GM21528 (cell line): ENCODE measurements at regions not wholly inside any gene's neighbourhood (a gene's known extent, or its start where the extent isn't known, plus 50 kb on each side); places are given as distances from the start of the nearest gene placed in this dataset.
"Not testable (repeated sequence)": the region's sequence is repeated elsewhere in the genome, so short reads cannot be mapped to it uniquely, and the experiment has no call there.

Experiments
- ATAC-seq: cut with Tn5 transposase; IDR thresholded peaks from one replicate; pipeline ENCODE4 v1.9.1; 2021; ENCODE audit warnings: mild to moderate bottlenecking, moderate library complexity; ENCODE audit not compliant: unreplicated experiment, low FRiP score

DNA sequence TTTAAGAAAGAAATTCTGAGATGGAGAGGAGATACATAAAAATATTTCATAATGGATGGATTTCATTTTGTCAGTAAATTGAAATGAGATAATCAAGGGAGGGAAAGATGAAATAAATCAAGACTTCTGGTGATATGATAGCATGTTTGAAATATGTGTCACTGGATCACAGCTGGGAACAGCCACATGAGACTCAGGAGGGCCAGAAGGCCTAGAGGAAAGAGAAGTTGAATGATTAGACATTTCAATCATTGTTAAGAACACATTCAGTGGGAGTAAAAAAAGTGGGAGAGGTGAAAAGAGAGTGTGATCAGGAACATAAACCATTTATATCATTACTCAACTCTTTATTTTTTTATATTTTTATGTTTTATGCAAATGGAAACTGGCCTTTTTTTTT is 933.4 kb downstream of the KCNJ2 start:
- no peak for ATAC-seq

DNA sequence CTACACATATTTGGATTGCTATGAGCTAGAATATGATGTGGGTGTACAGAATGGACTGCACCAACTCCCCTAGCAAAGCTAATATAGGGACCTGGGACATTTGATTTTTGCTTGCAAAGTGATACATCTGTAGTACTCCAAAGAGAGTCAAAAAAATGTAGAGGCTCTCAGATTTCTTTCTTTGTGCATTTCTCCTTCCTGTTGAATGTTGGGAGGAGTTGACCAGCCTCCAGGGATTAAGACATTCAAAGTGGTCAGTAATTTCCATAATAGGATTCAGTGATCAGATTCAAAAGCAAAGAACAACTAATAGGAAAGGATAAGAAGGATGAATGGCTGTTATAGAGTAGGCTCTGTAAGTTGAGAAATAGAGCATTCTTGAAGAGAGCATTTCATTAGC is 934.9 kb downstream of the KCNJ2 start:
- no peak for ATAC-seq

DNA sequence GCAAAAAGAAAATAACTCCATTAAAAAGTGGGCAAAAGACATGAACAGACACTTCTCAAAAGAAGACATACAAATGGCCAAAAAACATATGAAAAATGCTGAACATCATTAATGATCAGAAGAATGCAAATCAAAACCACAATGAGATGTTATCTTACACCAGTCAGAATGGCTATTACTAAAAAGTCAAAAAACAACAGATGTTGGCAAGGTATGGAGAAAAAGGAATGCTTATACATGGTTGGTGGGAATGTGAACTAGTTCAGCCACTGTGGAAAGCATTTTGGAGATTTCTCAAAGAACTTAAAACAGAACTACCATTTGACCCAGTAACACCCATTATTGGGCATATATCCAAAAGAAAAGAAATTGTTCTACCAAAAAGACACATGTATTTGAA is 936.7 kb downstream of the KCNJ2 start:
- not testable (repeated sequence) for ATAC-seq

DNA sequence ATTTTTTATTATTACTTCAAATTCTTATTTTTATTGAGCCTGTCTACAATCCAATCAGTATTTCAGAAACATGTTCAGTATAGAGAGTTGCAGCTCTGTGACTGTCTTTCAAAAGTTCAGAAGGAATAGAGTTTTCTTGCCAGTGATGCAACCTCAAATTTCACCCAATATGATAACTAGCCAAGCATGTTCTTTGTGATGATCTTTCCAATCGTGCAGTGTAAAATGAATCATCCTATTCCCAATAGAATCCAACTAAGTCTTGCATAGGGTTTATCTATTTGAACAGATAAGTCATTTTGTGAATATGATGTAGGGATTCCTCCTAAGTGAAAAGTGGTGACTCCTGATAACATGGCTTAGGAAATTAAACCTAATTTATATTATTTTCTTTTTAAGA is 937.8 kb downstream of the KCNJ2 start:
- no peak for ATAC-seq

DNA sequence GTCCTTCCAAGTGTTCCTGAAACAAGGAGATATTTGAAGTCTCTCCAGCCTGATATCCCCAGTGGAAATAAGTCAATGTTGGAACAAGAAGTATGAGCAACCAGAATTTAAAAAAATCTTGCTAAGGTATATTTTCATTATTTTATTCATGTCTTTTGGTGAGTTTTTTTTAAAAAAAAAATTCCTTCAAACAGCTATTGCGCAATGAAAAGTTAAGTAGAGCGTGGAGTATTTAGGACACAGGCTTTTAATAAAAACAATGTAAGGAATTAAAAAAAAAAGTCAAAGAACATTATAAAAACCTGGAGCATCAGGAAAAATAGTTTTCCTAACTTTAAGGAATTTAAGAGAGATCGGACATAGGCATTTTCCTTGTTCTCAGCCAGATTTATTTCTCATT is 940.4 kb downstream of the KCNJ2 start:
- no peak for ATAC-seq

DNA sequence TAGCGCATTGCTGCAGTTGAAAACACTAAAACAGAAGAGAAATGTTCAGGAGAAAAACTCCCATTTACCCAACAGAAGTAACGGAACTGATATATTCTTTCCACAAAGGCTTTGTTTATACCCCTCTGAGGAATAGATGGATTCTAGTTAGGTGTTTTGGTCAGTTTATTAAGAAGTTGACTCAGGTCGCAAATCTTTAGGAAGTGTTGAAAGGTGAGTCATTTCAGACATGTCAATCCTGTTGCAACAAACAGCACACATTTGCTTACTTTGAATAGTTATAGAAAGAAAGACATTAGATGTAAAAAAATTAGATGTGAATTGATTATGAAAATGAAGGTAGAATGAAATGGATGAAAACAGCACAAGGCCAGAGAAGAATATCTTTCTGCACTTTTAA is 941.0 kb downstream of the KCNJ2 start:
- no peak for ATAC-seq

DNA sequence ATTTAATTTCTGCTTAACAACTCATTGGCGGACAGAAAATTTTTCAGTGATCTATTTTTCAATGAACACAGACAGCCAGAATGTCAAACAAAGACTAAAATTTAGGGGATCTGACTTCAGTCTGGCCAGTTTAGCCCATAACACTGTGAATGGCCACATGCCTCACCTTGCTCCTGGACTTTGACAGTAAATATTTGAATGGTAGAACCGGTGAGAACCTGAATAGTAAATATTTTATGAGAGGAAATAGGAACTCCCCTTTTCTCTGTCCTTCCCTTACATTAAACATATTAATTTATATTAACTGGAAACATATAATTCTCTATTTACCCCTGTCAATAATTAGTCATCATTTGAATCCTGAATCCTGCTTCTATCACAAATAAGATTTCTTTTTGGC is 942.1 kb downstream of the KCNJ2 start:
- no peak for ATAC-seq

DNA sequence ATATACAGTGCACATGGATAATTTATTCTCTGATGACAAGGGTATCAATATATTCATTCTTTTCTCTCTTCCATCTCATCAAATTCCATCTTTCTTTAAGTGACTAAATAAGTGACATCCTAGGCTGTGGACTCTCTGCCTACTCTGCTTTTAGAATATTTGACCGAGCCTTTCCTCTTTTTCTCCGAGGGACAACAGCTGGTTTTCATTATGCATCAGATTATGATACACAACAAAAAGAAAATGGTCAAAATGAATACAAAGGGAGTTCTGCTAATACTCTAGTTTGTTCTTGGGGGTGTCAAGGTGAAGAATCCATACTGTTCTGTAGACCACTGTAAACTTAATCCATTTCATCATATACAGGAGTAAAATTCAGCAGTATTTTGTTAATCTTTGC is 942.6 kb downstream of the KCNJ2 start:
- ATAC-seq, result no peak

DNA sequence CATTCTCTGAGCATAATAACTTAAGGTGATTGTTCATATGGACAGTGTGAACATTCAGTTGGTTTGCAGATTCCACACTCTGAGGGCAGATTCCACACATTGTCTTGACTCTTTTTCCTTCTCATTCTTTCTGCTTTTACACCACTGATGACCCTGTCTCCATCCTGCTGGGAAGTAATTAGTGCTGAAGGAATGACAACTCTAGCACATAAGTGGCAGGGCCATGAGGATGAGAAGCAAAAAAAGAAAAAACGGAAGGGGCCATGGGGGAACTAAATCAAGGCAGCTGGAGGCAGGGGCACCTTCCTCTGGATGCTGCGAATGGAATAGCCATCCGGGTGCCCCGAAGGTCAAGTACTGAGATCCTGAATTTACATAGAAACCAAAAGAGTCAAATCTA is 944.0 kb downstream of the KCNJ2 start:
- ATAC-seq, result no peak

DNA sequence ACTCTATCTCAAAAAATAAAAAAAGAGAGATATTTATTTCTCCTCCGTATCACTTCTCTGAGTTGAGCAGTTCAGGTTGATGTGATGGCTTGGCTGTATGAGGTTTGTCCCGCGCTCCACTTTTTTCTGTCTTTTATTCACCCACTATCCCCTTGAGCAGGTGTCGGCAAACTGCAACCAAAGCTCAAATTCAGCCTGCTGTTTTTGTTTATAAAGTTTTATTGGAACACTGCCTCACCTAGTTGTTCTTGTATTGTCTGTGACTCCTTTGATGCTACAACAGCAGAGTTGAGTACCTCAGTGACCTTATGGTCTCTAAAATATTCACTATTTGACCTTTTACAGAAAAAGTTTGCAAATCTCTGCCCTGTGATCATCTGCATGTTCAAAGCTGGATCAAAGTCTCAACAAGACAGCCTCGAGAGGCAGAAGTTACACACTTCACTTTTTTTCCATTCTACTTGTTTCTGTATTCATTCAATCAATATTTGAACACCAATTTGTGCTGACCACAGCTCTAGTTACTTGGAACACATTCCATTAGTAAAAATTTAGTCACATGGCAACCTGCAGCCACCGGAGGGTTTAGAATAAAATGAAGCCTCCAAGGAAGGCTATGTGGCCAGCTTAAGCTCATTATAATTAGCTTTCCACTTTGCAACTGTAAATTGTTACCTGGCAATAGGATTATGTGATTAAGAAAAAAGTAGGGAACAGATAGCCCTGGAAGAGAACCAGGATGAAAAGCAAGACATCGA is 945.8 kb downstream of the KCNJ2 start:
- ATAC-seq, result no peak

DNA sequence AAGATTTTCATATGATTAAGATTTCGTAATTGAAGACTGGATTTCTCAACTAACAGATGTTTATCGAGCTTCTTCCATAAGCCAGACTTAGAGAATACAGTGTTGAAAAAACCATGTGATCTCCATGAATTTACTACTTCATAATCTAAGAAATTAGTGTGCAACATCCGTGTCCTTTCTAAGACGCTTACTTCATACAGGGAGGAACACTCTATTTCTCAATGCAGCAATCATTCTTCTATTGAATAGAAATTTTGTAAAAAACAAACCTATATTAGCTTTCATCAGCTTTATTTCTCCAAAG is 946.3 kb downstream of the KCNJ2 start:
- no peak for ATAC-seq

DNA sequence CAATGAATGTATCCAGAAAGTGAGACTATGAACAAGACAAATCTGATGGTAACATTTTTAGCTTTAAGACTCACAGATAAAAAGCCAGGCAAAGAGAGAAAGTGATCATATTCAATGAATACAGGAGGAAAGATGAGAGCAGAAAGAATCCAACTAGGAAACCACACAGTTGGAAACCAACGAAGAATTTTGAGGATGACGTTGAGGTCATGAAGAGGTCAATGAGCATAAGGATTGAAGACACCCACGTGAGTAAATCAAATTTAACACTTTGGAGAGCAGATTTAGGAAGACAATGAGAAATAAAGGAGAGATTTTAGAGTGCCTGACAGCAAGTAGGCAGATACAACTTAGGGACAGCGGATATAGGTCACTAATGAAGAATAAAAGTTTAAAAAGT is 948.1 kb downstream of the KCNJ2 start:
- ATAC-seq, result no peak

DNA sequence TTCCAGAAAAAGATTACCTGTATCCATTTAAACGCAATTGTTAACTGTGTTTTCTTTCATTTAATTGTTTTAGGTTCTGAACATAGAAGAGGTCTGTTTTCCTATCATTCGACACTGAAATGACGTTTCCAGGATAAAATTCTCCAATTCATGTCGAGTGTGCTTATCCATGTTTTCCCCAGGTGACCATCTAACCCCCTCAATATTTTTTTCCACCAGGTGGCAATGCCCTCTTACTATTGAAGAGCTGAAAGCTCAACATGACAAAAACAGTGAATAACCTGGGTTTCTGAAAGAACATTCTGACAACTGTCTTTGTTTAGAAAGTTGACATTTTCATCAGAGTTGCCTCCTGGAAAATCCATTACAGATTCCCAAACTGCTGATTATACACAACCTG is 948.7 kb downstream of the KCNJ2 start:
- no peak for ATAC-seq

DNA sequence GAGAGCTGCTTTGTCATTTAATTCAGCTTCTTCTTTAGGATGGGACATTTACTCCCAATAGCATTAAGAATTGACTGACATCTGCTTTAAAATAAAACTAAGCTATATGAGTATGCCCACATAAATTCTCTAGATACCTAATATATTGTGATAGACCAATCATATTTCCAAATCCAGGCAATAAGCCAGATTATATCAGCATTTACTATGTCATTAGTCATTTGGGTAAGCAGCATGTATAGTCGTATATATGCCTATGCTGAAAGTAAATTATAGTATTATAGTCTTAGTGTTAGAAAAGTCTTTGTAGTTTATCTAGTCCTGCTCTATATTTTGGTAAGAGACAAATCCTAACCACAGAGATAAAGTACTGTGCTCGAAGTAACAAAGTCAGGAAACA is 958.1 kb downstream of the KCNJ2 start:
- ATAC-seq, result no peak

DNA sequence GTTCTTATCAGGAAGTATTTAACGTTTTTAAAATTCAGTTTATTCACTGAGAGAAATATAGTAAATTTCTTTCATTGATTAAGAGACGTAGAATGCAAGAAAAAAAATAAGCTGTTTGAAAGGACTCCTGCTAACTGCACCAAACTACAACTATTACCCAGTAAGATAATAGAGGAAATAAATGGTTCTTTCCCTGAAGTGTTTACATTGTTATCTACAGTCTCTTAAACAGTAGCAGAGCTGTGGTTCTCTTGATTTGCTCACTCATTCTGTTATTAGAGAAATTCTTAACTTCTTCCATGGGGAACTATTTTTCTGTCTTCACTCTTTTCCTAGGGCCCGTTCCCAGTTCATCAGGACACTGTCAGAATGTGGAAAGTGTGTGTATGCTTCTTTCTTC is 973.0 kb downstream of the KCNJ2 start:
- no peak for ATAC-seq

DNA sequence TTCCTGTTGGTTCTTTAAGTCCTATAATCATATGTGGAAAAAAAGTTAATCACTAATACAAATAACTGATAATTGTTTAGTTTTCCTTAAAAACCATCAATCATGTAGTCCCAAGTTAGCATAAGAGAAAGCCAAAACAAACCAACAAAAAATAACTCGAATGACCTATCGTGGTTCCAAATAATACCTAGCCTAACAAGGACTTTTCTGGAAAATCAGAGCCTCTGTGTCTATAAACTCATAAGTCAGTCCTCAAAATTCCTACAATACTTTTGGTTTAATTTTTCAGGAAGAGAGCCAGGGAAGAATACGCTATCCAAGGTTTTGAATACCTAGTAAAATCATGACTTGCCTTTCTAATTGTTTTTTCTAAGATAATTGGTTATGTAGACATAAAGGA is 975.3 kb upstream of the SOX9 start:
- no peak for ATAC-seq

DNA sequence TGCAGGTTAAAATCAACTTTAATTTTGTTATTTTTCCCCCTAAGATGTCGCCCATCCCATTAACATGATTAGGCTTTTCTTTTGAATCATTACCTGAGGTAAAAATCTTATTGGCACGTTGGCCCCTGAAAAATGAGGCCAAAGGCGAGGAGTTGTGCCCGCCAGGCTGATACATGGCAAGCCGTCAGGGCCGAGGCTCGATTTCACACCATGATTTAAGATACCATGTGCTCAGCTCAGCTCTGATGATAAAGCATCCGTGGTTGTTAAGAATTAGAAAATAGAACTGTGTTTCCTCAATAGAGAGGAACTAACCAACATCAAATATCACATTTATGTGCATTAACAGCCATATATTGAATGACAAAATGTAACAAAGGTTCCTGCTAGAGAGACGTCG is 972.9 kb upstream of the SOX9 start:
- ATAC-seq, result no peak

DNA sequence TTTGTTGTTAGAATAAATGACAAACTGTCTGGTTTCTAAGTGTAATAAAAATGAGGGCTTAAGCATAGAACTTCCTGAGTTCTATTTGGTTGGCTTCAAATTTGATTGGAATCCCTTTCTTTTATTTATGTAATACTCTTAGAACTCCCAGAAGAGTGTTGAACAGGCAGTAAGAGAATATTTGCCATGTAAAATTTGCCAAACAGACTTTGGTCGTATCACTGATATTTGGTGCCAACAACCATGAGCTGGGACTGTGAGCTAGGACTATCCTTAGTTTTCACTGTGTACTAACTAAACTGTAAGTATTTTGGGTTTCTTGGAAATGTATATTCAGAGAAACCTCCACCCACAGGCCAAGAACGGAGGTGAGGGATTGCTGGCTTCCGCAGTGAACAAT is 971.2 kb upstream of the SOX9 start:
- ATAC-seq, result no peak

DNA sequence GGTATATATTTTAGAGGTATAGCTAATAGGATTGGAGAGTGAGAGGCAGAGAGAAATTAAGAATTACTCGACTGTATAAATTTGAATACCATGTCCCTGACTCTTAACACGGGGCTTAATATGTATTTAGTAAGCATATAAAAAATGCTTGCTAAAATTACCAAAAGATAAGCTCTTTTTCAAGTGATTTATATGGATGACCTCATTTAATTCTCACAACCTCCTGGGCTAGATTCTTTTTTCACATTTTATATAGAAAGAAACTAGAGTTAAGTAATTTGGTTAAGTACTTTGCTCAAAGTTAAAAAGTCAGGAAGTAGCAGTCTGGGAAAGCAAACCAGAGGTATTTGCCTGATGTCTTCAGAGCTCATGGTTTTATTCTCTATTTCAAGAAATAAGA is 963.5 kb upstream of the SOX9 start:
- ATAC-seq, result no peak

DNA sequence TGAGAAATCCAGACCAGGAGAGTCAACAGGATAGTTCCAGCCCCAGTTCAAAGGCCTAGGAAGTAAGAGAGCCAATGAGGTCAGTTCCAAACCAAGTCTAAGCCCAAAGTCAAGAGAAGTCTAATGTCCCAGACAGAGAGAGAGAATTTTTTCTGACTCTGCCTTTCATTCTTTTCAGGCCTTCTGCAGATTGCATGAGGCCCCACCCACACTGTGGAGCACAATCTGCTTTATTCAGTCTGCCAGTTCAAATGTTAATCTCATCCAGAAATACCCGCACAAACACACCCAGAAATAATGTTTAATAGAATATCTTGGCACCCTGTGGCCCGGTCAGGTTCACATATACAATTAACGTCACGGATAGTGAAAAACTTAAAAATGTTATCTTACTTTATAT is 962.4 kb upstream of the SOX9 start:
- no peak for ATAC-seq

DNA sequence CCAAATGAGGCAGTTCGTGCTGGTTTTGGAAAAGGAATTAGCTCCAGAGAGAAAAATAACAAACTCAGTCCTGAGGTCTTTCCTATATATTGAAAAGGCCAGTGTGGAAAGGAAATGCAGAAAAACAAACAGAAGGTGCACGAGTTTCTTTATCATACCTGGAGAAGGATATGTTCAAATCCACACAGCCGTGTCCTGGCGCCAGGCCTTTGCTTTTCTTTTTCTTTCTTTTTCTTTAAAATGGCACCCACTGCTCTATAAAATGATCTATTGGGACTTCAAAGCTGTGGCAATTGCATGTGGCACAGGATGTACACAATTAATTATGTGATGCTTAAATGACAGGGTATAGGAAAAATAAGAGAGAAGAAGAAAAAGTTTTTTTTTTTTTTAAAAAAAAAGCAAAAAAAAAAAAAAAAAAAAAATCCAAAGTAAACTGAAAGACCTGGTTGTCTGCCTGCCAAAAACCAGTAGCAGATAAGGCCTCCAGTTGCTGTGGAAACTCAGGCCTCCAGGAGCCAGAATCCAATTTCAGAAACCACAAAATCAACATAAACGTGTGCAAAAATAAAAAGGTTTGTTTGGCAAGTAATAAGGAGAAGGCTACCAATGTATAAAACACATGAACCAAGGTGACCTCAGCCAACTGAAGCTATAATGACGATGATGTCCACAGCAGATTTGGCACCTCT is 957.6 kb upstream of the SOX9 start:
- ATAC-seq, result no peak

DNA sequence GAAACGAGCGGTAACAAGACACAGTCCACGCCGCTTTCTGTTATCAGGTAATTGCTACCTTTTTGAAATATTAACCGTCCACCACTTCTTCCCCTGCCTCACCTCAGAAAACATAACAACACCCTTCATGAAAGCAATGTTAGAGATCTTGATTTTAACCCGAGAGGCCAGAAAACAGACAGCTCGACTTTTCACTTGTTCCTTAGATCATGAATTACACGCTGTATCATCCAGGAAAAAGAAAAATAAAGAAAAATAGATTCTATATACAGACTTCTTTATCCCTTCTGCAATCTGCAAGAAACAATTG is 957.1 kb upstream of the SOX9 start:
- ATAC-seq, result no peak

DNA sequence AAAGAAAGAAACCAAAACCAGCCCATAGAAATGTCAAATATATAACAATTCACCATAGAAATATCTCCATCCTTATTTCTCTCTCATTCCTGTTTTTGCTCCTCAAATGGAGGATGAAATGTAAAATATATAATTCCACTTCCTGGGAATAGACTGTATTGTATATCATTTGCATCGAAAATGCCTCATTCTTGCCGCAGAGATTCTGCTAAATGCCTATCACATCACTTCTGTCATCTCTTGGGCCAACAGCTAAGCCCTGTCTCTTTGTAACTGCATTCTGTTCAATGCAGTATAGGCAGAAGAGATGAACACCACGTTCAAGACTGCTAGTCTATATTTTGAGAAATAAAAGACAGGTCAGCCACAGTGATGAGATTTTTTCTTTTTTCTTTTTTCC is 956.3 kb upstream of the SOX9 start:
- no peak for ATAC-seq
